ENCODE measurements at regions not wholly inside any gene's neighbourhood (a gene's known extent, or its start where the extent isn't known, plus 50 kb on each side); places are given as distances from the start of the nearest gene placed in this dataset.
"Not testable (repeated sequence)": the region's sequence is repeated elsewhere in the genome, so short reads cannot be mapped to it uniquely, and the experiment has no call there.

GRCh38 chr4:123535037-123535748, 138.6 kb downstream of the SPRY1 start:
- ChIA-PET POLR2A (no interaction called here), CTCF (no interaction called here)
- TF ChIP-seq PKNOX1 (IDR thresholded peaks at IDR 0.05) (no peak), BHLHE40 (IDR thresholded peaks at IDR 0.05; ENCODE audit: borderline replicate concordance) (no peak), CTBP1 (IDR thresholded peaks at IDR 0.05; ENCODE audit: borderline replicate concordance) (no peak), HDGF (IDR thresholded peaks at IDR 0.05; ENCODE audit: borderline replicate concordance) (no peak)
- no peak for DNase-seq (ENCODE audit: extremely low spot score)

- TF ChIP-seq CTBP1 (IDR thresholded peaks at IDR 0.05; ENCODE audit: borderline replicate concordance): no peak
- ChIA-PET CTCF (interaction anchor here (0.7 kb wide), 1 partner anchor 28 kb away, joined by 3 read pairs; no protein-coding TSS in a partner anchor), POLR2A (no interaction called here)
- DNase-seq (ENCODE audit: extremely low spot score): no peak
These were observed 139.6 kb downstream of the SPRY1 start for GRCh38 chr4:123536225-123536624.

GRCh38 chr4:123537906-123538402, 141.4 kb downstream of the SPRY1 start:
- CTCF ChIA-PET; DNase-seq (ENCODE audit: extremely low spot score); POLR2A ChIA-PET: not testable (repeated sequence)

- ChIA-PET CTCF (no interaction called here), POLR2A (no interaction called here)
- TF ChIP-seq FOXK2 (IDR thresholded peaks at IDR 0.05) (no peak), ARNT (IDR thresholded peaks at IDR 0.05) (no peak), CTBP1 (IDR thresholded peaks at IDR 0.05; ENCODE audit: borderline replicate concordance) (no peak), FOXA1 (IDR thresholded peaks at IDR 0.05) (no peak), ELF4 (IDR thresholded peaks at IDR 0.05) (no peak), SUZ12 (IDR thresholded peaks at IDR 0.05) (no peak), TARDBP (IDR thresholded peaks at IDR 0.05) (no peak), FOXM1 (IDR thresholded peaks at IDR 0.05; ENCODE audit: borderline replicate concordance) (no peak), LEF1 (IDR thresholded peaks at IDR 0.05; ENCODE audit: borderline replicate concordance) (no peak), HDGF (IDR thresholded peaks at IDR 0.05; ENCODE audit: borderline replicate concordance) (no peak), SP1 (IDR thresholded peaks at IDR 0.05) (no peak), ZNF384 (IDR thresholded peaks at IDR 0.05) (no peak), NFRKB (IDR thresholded peaks at IDR 0.05) (no peak), L3MBTL2 (conservative IDR thresholded peaks at IDR 0.05) (no peak), BHLHE40 (IDR thresholded peaks at IDR 0.05; ENCODE audit: borderline replicate concordance) (no peak), PKNOX1 (IDR thresholded peaks at IDR 0.05) (no peak)
- no peak for DNase-seq (ENCODE audit: extremely low spot score)
These were observed 149.3 kb downstream of the SPRY1 start for GRCh38 chr4:123545667-123546572.

GRCh38 chr4:123546573-123547060, 150.0 kb downstream of the SPRY1 start:
- CTCF ChIA-PET: no interaction called here
- POLR2A ChIA-PET: no interaction called here
- no peak for DNase-seq (ENCODE audit: extremely low spot score)
- TF ChIP-seq FOXK2 (IDR thresholded peaks at IDR 0.05): no peak
- no peak for TF ChIP-seq ZNF384 (IDR thresholded peaks at IDR 0.05)
- no peak for TF ChIP-seq FOXM1 (IDR thresholded peaks at IDR 0.05; ENCODE audit: borderline replicate concordance)
- TF ChIP-seq HDGF (IDR thresholded peaks at IDR 0.05; ENCODE audit: borderline replicate concordance): no peak
- TF ChIP-seq SUZ12 (IDR thresholded peaks at IDR 0.05): no peak
- TF ChIP-seq SP1 (IDR thresholded peaks at IDR 0.05): no peak
- TF ChIP-seq PKNOX1 (IDR thresholded peaks at IDR 0.05): no peak
- no peak for TF ChIP-seq CTBP1 (IDR thresholded peaks at IDR 0.05; ENCODE audit: borderline replicate concordance)
- no peak for TF ChIP-seq ARNT (IDR thresholded peaks at IDR 0.05)
- no peak for TF ChIP-seq FOXA1 (IDR thresholded peaks at IDR 0.05)
- TF ChIP-seq BHLHE40 (IDR thresholded peaks at IDR 0.05; ENCODE audit: borderline replicate concordance): no peak
- TF ChIP-seq ELF4 (IDR thresholded peaks at IDR 0.05): no peak
- no peak for TF ChIP-seq TARDBP (IDR thresholded peaks at IDR 0.05)

GRCh38 chr4:123547216-123548165, 150.9 kb downstream of the SPRY1 start:
- ChIA-PET POLR2A (no interaction called here), CTCF (no interaction called here)
- DNase-seq (ENCODE audit: extremely low spot score): no peak
- TF ChIP-seq FOXA1 (IDR thresholded peaks at IDR 0.05): no peak
